GM23338 (cell line): ENCODE measurements at regions not wholly inside any gene's neighbourhood (a gene's known extent, or its start where the extent isn't known, plus 50 kb on each side); places are given as distances from the start of the nearest gene placed in this dataset.

Experiments
- ATAC-seq: fragments of 200-7000 bp; cut with Tn5 transposase; 3 replicates; pipeline ENCODE4 v1.9.1; 2020
- DNase-seq: peaks from one replicate; pipeline ENCODE4 v3.0.0-alpha.2; 2015; ENCODE audit warnings: low spot score
- H2AFZ ChIP-seq: fragments of 200-600 bp; sonication (generic); 2 replicates; pipeline ENCODE4 v1.8.0; 2016; ENCODE audit warnings: antibody characterized with exemption, mild to moderate bottlenecking, moderate library complexity
- H3F3A ChIP-seq: fragments of 200-600 bp; sonication (generic); replicated peaks from 2 replicates; pipeline ENCODE4 v1.8.0; 2017; ENCODE audit warnings: antibody characterized with exemption, mixed run types, low read depth
- H3K27ac ChIP-seq: fragments of 200-600 bp; sonication (generic); 2 replicates; pipeline ENCODE4 v1.6.1; 2016; ENCODE audit warnings: low read depth
- H3K27me3 ChIP-seq: fragments of 200-600 bp; sonication (generic); 2 replicates; pipeline ENCODE4 v1.8.0; 2016; ENCODE audit warnings: mild to moderate bottlenecking, mixed run types, moderate library complexity; ENCODE audit not compliant: insufficient read depth
- H3K36me3 ChIP-seq: fragments of 200-600 bp; sonication (generic); 2 replicates; pipeline ENCODE4 v1.8.0; 2016; ENCODE audit warnings: mild to moderate bottlenecking; ENCODE audit not compliant: insufficient read depth
- H3K4me1 ChIP-seq: fragments of 200-600 bp; sonication (generic); 2 replicates; pipeline ENCODE4 v1.8.0; 2016; ENCODE audit warnings: mild to moderate bottlenecking, moderate library complexity; ENCODE audit not compliant: insufficient read depth
- H3K4me2 ChIP-seq: fragments of 200-600 bp; sonication (generic); 2 replicates; pipeline ENCODE4 v1.7.1; 2017; ENCODE audit warnings: mixed run types
- H3K4me3 ChIP-seq: fragments of 200-600 bp; sonication (generic); 2 replicates; pipeline ENCODE4 v1.6.1; 2016; ENCODE audit warnings: mixed run types
- H3K79me2 ChIP-seq: fragments of 200-600 bp; sonication (generic); replicated peaks from 2 replicates; pipeline ENCODE4 v1.8.0; 2017; ENCODE audit warnings: mild to moderate bottlenecking; ENCODE audit not compliant: insufficient read depth
- H3K9me2 ChIP-seq: fragments of 200-600 bp; sonication (generic); 2 replicates; pipeline ENCODE4 v1.8.0; 2017; ENCODE audit not compliant: insufficient read depth
- H4K20me1 ChIP-seq: fragments of 200-600 bp; sonication (generic); replicated peaks from 2 replicates; pipeline ENCODE4 v1.8.0; 2017; ENCODE audit warnings: mild to moderate bottlenecking; ENCODE audit not compliant: insufficient read depth
- H3K27ac Mint-ChIP-seq: 2 replicates; pipeline ENCODE4 v1.8.0; 2020; ENCODE audit warnings: inconsistent platforms, mild to moderate bottlenecking, moderate library complexity, mixed read lengths
- H3K27me3 Mint-ChIP-seq: 3 replicates; pipeline ENCODE4 v1.8.0; 2022; ENCODE audit warnings: low read depth, mild to moderate bottlenecking, moderate library complexity, mixed read lengths, inconsistent platforms; ENCODE audit not compliant: insufficient read depth, poor library complexity
- H3K36me3 Mint-ChIP-seq: 3 replicates; pipeline ENCODE4 v1.8.0; 2021; ENCODE audit warnings: low read depth, mild to moderate bottlenecking, inconsistent platforms, moderate library complexity, mixed read lengths
- H3K4me1 Mint-ChIP-seq: 3 replicates; pipeline ENCODE4 v1.8.0; 2020; ENCODE audit warnings: mild to moderate bottlenecking, inconsistent platforms, mixed read lengths
- H3K4me3 Mint-ChIP-seq: 3 replicates; pipeline ENCODE4 v1.8.0; 2021; ENCODE audit warnings: moderate library complexity, mild to moderate bottlenecking, inconsistent platforms, mixed read lengths
- H3K9me3 Mint-ChIP-seq: 3 replicates; pipeline ENCODE4 v1.8.0; 2020; ENCODE audit warnings: moderate library complexity, mild to moderate bottlenecking, inconsistent platforms, mixed read lengths
- CREB1 ChIP-seq: fragments of 250-450 bp; sonication (Bioruptor Pico); IDR thresholded peaks from 2 replicates; pipeline ENCODE4 v1.5.0; 2020; ENCODE audit warnings: low read depth, mild to moderate bottlenecking, moderate library complexity
- EZH2 ChIP-seq: fragments of 200-600 bp; sonication (generic); IDR thresholded peaks from one replicate; pipeline ENCODE4 v1.8.0; 2017; ENCODE audit warnings: antibody characterized with exemption, mild to moderate bottlenecking, low read depth; ENCODE audit not compliant: unreplicated experiment
- JUNB ChIP-seq: IDR thresholded peaks from one replicate; pipeline ENCODE4 v1.6.1; 2016; ENCODE audit warnings: antibody characterized with exemption; ENCODE audit not compliant: unreplicated experiment
- NANOG ChIP-seq: IDR thresholded peaks from 2 replicates; pipeline ENCODE4 v1.6.1; 2016; ENCODE audit warnings: antibody characterized with exemption, borderline replicate concordance
- STAT1 ChIP-seq: IDR thresholded peaks from one replicate; pipeline ENCODE4 v1.6.1; 2016; ENCODE audit warnings: antibody characterized with exemption; ENCODE audit not compliant: unreplicated experiment
- TF ChIP-seq, protein P1 (sequence below): fragments of 250-450 bp; sonication (Bioruptor Pico); IDR thresholded peaks from 2 replicates; pipeline ENCODE4 v1.5.0; 2020; ENCODE audit warnings: mild to moderate bottlenecking, moderate library complexity
- TF ChIP-seq, protein P2 (sequence below): IDR thresholded peaks from 2 replicates; pipeline ENCODE4 v1.6.1; 2016; ENCODE audit warnings: antibody characterized with exemption
- TF ChIP-seq, protein P3 (sequence below), 2 experiments: fragments of 200-600 bp in 1 of 2; sonication (generic) in 1 of 2; conservative IDR thresholded peaks; 2 replicates each; pipeline versions ENCODE4 v1.5.1 to v1.6.1; 2016 to 2017; ENCODE audit warnings: antibody characterized with exemption in 2 of 2, low read depth in 2 of 2, mild to moderate bottlenecking in 2 of 2, moderate library complexity in 1 of 2
- TF ChIP-seq, protein P4 (sequence below): IDR thresholded peaks from one replicate; pipeline ENCODE4 v1.6.1; 2018; ENCODE audit warnings: antibody characterized with exemption; ENCODE audit not compliant: unreplicated experiment

DNA sequence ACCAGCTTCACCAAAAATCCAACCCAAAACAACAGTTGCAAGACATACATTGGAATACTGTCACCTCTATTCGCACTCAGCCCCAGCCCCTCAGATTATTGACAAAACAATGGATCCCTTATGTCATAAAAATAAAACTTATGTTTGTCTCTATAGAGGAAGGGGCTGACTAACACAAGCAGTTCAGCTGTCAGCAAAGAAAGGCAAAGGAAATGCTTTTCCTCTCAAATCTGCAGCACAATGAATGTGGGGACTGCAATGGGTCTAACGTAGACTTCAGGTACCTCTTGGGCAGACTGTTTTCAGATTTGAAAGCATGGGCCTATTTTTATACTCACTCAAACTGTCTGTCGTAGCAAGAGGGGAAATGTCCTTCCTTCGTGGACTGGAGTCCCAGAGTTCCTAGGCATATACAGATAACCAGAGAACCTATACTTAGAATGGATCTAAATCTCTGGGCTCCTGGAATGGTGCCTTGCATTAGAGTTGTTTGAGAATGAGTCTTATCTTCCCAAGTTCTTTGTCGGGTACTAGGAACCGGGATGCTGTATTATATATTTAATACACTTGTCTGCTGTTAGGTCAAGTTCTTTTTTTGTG, 307.7 kb upstream of the DDX53 start (continued):
- TF ChIP-seq, protein P1, sequence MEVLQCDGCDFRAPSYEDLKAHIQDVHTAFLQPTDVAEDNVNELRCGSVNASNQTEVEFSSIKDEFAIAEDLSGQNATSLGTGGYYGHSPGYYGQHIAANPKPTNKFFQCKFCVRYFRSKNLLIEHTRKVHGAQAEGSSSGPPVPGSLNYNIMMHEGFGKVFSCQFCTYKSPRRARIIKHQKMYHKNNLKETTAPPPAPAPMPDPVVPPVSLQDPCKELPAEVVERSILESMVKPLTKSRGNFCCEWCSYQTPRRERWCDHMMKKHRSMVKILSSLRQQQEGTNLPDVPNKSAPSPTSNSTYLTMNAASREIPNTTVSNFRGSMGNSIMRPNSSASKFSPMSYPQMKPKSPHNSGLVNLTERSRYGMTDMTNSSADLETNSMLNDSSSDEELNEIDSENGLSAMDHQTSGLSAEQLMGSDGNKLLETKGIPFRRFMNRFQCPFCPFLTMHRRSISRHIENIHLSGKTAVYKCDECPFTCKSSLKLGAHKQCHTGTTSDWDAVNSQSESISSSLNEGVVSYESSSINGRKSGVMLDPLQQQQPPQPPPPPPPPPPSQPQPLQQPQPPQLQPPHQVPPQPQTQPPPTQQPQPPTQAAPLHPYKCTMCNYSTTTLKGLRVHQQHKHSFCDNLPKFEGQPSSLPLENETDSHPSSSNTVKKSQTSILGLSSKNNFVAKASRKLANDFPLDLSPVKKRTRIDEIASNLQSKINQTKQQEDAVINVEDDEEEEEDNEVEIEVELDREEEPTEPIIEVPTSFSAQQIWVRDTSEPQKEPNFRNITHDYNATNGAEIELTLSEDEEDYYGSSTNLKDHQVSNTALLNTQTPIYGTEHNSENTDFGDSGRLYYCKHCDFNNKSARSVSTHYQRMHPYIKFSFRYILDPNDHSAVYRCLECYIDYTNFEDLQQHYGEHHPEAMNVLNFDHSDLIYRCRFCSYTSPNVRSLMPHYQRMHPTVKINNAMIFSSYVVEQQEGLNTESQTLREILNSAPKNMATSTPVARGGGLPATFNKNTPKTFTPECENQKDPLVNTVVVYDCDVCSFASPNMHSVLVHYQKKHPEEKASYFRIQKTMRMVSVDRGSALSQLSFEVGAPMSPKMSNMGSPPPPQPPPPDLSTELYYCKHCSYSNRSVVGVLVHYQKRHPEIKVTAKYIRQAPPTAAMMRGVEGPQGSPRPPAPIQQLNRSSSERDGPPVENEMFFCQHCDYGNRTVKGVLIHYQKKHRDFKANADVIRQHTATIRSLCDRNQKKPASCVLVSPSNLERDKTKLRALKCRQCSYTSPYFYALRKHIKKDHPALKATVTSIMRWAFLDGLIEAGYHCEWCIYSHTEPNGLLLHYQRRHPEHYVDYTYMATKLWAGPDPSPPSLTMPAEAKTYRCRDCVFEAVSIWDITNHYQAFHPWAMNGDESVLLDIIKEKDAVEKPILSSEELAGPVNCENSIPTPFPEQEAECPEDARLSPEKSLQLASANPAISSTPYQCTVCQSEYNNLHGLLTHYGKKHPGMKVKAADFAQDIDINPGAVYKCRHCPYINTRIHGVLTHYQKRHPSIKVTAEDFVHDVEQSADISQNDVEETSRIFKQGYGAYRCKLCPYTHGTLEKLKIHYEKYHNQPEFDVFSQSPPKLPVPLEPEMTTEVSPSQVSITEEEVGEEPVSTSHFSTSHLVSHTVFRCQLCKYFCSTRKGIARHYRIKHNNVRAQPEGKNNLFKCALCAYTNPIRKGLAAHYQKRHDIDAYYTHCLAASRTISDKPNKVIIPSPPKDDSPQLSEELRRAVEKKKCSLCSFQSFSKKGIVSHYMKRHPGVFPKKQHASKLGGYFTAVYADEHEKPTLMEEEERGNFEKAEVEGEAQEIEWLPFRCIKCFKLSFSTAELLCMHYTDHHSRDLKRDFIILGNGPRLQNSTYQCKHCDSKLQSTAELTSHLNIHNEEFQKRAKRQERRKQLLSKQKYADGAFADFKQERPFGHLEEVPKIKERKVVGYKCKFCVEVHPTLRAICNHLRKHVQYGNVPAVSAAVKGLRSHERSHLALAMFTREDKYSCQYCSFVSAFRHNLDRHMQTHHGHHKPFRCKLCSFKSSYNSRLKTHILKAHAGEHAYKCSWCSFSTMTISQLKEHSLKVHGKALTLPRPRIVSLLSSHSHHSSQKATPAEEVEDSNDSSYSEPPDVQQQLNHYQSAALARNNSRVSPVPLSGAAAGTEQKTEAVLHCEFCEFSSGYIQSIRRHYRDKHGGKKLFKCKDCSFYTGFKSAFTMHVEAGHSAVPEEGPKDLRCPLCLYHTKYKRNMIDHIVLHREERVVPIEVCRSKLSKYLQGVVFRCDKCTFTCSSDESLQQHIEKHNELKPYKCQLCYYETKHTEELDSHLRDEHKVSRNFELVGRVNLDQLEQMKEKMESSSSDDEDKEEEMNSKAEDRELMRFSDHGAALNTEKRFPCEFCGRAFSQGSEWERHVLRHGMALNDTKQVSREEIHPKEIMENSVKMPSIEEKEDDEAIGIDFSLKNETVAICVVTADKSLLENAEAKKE = no peak

DNA sequence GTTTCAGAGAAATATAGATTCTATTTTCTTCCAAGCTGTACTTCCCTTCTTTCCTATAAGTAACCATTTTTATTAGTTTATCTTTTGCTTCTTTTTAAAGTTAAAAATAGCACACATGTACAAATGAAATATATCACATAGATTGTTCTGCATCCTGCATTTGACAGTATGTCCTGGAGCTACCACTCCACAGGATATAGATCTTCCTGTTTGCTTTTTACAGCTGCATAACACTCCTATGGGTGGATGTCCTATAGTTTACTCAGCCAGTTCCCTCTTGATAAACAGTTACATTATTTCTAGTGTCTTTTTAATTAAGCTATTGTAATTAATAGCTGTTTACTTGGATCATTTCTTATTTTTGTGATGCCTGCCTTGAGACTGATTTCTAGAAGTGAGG, 301.6 kb upstream of the DDX53 start:
- Histone ChIP-seq H2AFZ (no peak overlapping the region), H3K9me2 (no peaks in the 10 kb centered on the region), H3K4me2 (no peak overlapping the region), H4K20me1 (no peaks in the 10 kb centered on the region), H3K27me3 (no peaks in the 10 kb centered on the region), H3K79me2 (no peaks in the 10 kb centered on the region), H3K4me1 (no peaks in the 10 kb centered on the region), H3F3A (no peaks in the 10 kb centered on the region), H3K4me3 (no peak overlapping the region), H3K36me3 (no peaks in the 10 kb centered on the region), H3K27ac (no peak overlapping the region)
- no peaks in the 10 kb centered on the region for H3K27me3 Mint-ChIP-seq
- H3K9me3 Mint-ChIP-seq = no peaks in the 10 kb centered on the region
- no peaks in the 10 kb centered on the region for H3K4me1 Mint-ChIP-seq
- no peaks in the 10 kb centered on the region for H3K36me3 Mint-ChIP-seq
- DNase-seq (no peak), ATAC-seq (no peak)
- H3K27ac Mint-ChIP-seq = no peak overlapping the region
- no peak overlapping the region for H3K4me3 Mint-ChIP-seq
- TF ChIP-seq EZH2 (no peak), STAT1 (no peak), NANOG (no peak), CREB1 (no peak), JUNB (no peak)
- TF ChIP-seq, protein P2, sequence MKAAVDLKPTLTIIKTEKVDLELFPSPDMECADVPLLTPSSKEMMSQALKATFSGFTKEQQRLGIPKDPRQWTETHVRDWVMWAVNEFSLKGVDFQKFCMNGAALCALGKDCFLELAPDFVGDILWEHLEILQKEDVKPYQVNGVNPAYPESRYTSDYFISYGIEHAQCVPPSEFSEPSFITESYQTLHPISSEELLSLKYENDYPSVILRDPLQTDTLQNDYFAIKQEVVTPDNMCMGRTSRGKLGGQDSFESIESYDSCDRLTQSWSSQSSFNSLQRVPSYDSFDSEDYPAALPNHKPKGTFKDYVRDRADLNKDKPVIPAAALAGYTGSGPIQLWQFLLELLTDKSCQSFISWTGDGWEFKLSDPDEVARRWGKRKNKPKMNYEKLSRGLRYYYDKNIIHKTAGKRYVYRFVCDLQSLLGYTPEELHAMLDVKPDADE = no peak
- TF ChIP-seq, protein P3, sequence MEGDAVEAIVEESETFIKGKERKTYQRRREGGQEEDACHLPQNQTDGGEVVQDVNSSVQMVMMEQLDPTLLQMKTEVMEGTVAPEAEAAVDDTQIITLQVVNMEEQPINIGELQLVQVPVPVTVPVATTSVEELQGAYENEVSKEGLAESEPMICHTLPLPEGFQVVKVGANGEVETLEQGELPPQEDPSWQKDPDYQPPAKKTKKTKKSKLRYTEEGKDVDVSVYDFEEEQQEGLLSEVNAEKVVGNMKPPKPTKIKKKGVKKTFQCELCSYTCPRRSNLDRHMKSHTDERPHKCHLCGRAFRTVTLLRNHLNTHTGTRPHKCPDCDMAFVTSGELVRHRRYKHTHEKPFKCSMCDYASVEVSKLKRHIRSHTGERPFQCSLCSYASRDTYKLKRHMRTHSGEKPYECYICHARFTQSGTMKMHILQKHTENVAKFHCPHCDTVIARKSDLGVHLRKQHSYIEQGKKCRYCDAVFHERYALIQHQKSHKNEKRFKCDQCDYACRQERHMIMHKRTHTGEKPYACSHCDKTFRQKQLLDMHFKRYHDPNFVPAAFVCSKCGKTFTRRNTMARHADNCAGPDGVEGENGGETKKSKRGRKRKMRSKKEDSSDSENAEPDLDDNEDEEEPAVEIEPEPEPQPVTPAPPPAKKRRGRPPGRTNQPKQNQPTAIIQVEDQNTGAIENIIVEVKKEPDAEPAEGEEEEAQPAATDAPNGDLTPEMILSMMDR (conservative IDR thresholded peaks at IDR 0.05; ENCODE audit: low read depth in 2 of 2) = no peak
- TF ChIP-seq, protein P4, sequence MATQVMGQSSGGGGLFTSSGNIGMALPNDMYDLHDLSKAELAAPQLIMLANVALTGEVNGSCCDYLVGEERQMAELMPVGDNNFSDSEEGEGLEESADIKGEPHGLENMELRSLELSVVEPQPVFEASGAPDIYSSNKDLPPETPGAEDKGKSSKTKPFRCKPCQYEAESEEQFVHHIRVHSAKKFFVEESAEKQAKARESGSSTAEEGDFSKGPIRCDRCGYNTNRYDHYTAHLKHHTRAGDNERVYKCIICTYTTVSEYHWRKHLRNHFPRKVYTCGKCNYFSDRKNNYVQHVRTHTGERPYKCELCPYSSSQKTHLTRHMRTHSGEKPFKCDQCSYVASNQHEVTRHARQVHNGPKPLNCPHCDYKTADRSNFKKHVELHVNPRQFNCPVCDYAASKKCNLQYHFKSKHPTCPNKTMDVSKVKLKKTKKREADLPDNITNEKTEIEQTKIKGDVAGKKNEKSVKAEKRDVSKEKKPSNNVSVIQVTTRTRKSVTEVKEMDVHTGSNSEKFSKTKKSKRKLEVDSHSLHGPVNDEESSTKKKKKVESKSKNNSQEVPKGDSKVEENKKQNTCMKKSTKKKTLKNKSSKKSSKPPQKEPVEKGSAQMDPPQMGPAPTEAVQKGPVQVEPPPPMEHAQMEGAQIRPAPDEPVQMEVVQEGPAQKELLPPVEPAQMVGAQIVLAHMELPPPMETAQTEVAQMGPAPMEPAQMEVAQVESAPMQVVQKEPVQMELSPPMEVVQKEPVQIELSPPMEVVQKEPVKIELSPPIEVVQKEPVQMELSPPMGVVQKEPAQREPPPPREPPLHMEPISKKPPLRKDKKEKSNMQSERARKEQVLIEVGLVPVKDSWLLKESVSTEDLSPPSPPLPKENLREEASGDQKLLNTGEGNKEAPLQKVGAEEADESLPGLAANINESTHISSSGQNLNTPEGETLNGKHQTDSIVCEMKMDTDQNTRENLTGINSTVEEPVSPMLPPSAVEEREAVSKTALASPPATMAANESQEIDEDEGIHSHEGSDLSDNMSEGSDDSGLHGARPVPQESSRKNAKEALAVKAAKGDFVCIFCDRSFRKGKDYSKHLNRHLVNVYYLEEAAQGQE = no peak
